ENCODE measurements at regions not wholly inside any gene's neighbourhood (a gene's known extent, or its start where the extent isn't known, plus 50 kb on each side); places are given as distances from the start of the nearest gene placed in this dataset.

DNA sequence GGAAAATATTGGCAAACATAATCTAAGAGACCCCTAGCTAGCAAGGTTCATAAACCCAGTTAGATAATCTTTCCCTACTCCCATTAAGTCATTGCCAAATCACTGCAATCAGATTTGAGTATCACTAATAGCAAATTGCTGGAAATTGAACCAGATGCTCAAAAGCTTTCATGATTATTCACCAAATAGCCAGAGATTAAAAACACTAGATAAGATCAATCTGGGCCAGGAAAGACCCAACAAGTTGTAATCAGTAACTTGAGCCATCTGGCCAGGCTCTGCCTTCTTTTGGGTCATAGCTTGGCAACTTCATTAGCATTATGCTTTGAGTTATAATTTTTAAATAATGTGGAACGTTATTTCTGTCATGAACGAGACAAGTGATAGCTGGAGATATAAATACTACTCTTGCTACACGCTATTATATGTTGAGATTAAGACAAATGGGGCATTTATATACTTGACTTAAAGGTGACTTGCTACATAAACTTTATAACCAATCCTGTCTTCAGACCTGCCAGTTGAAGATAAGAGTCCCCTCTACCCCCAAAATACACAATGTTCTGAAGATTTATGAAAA is 196.6 kb upstream of the EDNRA start:
- H3K4me3 Mint-ChIP-seq, result no peak overlapping the region
- H3K4me1 Mint-ChIP-seq (ENCODE audit: low read depth), result no peaks in the 10 kb centered on the region
- no peaks in the 10 kb centered on the region for H3K27me3 Mint-ChIP-seq
- ChIA-PET CTCF (no interaction called here), POLR2A (no interaction called here)
- DNase-seq (no peak), ATAC-seq (ENCODE audit: poor library complexity) (no peak)
- no peak overlapping the region for H3K27ac Mint-ChIP-seq
- intact Hi-C loops (cut with DNase I, micrococcal nuclease), result no loop called here
- Histone ChIP-seq H3K36me3 (ENCODE audit: insufficient read depth, low read length) (no peaks in the 10 kb centered on the region), H3K4me3 (ENCODE audit: low read length) (no peak overlapping the region), H3K4me1 (ENCODE audit: insufficient read depth, low read length) (no peaks in the 10 kb centered on the region), H3K27me3 (ENCODE audit: control insufficient read depth in 1 of 2, insufficient read depth in 2 of 2, low read length in 2 of 2) (no peaks in the 10 kb centered on the region), H3K27ac (ENCODE audit: low read depth in 1 of 2, low read length in 2 of 2) (no peak overlapping the region), H3K9me3 (ENCODE audit: control insufficient read depth in 1 of 2, insufficient read depth in 1 of 2, low read length in 2 of 2) (no peaks in the 10 kb centered on the region)
- TF ChIP-seq, protein P1, sequence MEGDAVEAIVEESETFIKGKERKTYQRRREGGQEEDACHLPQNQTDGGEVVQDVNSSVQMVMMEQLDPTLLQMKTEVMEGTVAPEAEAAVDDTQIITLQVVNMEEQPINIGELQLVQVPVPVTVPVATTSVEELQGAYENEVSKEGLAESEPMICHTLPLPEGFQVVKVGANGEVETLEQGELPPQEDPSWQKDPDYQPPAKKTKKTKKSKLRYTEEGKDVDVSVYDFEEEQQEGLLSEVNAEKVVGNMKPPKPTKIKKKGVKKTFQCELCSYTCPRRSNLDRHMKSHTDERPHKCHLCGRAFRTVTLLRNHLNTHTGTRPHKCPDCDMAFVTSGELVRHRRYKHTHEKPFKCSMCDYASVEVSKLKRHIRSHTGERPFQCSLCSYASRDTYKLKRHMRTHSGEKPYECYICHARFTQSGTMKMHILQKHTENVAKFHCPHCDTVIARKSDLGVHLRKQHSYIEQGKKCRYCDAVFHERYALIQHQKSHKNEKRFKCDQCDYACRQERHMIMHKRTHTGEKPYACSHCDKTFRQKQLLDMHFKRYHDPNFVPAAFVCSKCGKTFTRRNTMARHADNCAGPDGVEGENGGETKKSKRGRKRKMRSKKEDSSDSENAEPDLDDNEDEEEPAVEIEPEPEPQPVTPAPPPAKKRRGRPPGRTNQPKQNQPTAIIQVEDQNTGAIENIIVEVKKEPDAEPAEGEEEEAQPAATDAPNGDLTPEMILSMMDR (IDR thresholded peaks at IDR 0.05), result no peak
- H3K9me3 Mint-ChIP-seq, result peaks cover 4% of the 10 kb centered on the region
- no peaks in the 10 kb centered on the region for H3K36me3 Mint-ChIP-seq (ENCODE audit: low read depth)

DNA sequence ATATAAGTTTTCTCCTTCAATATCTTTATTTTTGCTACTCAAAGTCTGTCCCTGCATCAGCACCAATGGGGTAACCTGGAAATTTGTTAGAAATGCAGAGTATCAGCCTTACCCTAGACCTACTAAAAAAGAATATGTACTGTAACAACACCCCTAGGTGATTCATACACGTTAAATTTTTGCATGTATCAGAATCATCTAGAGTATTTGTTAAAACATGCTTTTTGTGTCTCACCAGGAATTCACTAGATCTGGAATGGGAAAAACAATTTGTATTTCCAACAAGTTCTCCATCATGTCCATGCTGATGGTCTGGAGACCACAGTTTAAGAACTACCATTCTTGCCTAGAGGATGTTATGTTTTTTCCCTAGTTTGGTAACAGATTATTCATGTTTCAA is 196.0 kb upstream of the EDNRA start:
- no peak overlapping the region for H3K27ac ChIP-seq (ENCODE audit: low read depth in 1 of 2, low read length in 2 of 2)
- Mint-ChIP-seq H3K36me3 (ENCODE audit: low read depth) (no peaks in the 10 kb centered on the region), H3K9me3 (peaks cover 4% of the 10 kb centered on the region), H3K4me3 (no peak overlapping the region), H3K27ac (no peak overlapping the region), H3K27me3 (no peaks in the 10 kb centered on the region), H3K4me1 (ENCODE audit: low read depth) (no peaks in the 10 kb centered on the region)
- H3K9me3 ChIP-seq (ENCODE audit: control insufficient read depth in 1 of 2, insufficient read depth in 1 of 2, low read length in 2 of 2), result no peaks in the 10 kb centered on the region
- H3K4me3 ChIP-seq (ENCODE audit: low read length), result no peak overlapping the region
- ATAC-seq (ENCODE audit: poor library complexity) (no peak), DNase-seq (no peak)
- CTCF ChIA-PET, result no interaction called here
- TF ChIP-seq, protein P1 (IDR thresholded peaks at IDR 0.05), result no peak
- no peaks in the 10 kb centered on the region for H3K36me3 ChIP-seq (ENCODE audit: insufficient read depth, low read length)
- no peaks in the 10 kb centered on the region for H3K27me3 ChIP-seq (ENCODE audit: control insufficient read depth in 1 of 2, insufficient read depth in 2 of 2, low read length in 2 of 2)
- intact Hi-C loops (cut with DNase I, micrococcal nuclease), result no loop called here
- POLR2A ChIA-PET, result no interaction called here
- H3K4me1 ChIP-seq (ENCODE audit: insufficient read depth, low read length), result no peaks in the 10 kb centered on the region

DNA sequence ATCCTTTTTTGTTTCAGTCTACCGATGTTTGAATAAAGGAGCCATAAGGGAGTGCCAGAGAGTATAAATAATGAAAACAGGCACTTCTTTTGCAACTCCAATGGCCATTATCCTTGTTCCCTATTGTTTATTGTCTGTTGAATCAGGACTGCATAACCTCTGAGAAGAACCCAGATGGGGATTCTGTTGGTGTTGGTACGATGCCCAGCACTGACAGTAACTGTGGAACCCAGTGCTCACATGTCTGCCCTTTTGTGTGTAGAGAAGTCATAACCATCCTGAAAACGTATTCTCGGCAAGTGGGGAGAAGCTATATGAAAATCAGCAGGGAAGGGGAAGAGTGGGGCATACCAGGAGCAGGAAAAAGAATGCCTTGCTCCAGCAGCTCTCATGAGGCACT is 195.1 kb upstream of the EDNRA start:
- no peaks in the 10 kb centered on the region for H3K27me3 Mint-ChIP-seq
- H3K4me1 ChIP-seq (ENCODE audit: insufficient read depth, low read length), result no peaks in the 10 kb centered on the region
- ATAC-seq (ENCODE audit: poor library complexity) (no peak), DNase-seq (no peak)
- no peak overlapping the region for H3K4me3 Mint-ChIP-seq
- no peak overlapping the region for H3K27ac Mint-ChIP-seq
- H3K9me3 ChIP-seq (ENCODE audit: control insufficient read depth in 1 of 2, insufficient read depth in 1 of 2, low read length in 2 of 2), result no peaks in the 10 kb centered on the region
- no peaks in the 10 kb centered on the region for H3K4me1 Mint-ChIP-seq (ENCODE audit: low read depth)
- ChIA-PET POLR2A (no interaction called here), CTCF (no interaction called here)
- intact Hi-C loops (cut with DNase I, micrococcal nuclease), result no loop called here
- peaks cover 4% of the 10 kb centered on the region for H3K9me3 Mint-ChIP-seq
- TF ChIP-seq, protein P1 (IDR thresholded peaks at IDR 0.05), result no peak
- H3K4me3 ChIP-seq (ENCODE audit: low read length), result no peak overlapping the region
- H3K27ac ChIP-seq (ENCODE audit: low read depth in 1 of 2, low read length in 2 of 2), result no peak overlapping the region
- H3K27me3 ChIP-seq (ENCODE audit: control insufficient read depth in 1 of 2, insufficient read depth in 2 of 2, low read length in 2 of 2), result no peaks in the 10 kb centered on the region
- H3K36me3 Mint-ChIP-seq (ENCODE audit: low read depth), result no peaks in the 10 kb centered on the region
- H3K36me3 ChIP-seq (ENCODE audit: insufficient read depth, low read length), result no peaks in the 10 kb centered on the region
